Endodermal cell (in vitro differentiated cells): ENCODE measurements at regions not wholly inside any gene's neighbourhood (a gene's known extent, or its start where the extent isn't known, plus 50 kb on each side); places are given as distances from the start of the nearest gene placed in this dataset.

Source experiments
- DNase-seq: peaks from one replicate; pipeline ENCODE4 v3.0.0-alpha.2; 2017
- H3K27ac ChIP-seq: 2 replicates; pipeline ENCODE4 v1.5.1; 2013; ENCODE audit warnings: mild to moderate bottlenecking, low read depth, low read length, moderate library complexity
- H3K27me3 ChIP-seq: 2 replicates; pipeline ENCODE4 v1.6.1; 2013; ENCODE audit warnings: mild to moderate bottlenecking, low read length, moderate library complexity; ENCODE audit not compliant: insufficient read depth, control insufficient read depth, poor library complexity, severe bottlenecking
- H3K36me3 ChIP-seq: 2 replicates; pipeline ENCODE4 v1.7.0; 2013; ENCODE audit warnings: mild to moderate bottlenecking, low read length, moderate library complexity; ENCODE audit not compliant: control insufficient read depth, insufficient read depth
- H3K4me1 ChIP-seq: one replicate; pipeline ENCODE4 v1.7.0; 2013; ENCODE audit warnings: low read length; ENCODE audit not compliant: control insufficient read depth, insufficient read depth
- H3K4me3 ChIP-seq: 2 replicates; pipeline ENCODE4 v1.5.1; 2013; ENCODE audit warnings: mild to moderate bottlenecking, low read length, moderate library complexity
- H3K9ac ChIP-seq: 2 replicates; pipeline ENCODE4 v1.6.1; 2013; ENCODE audit warnings: mild to moderate bottlenecking, low read length, moderate library complexity; ENCODE audit not compliant: poor library complexity, severe bottlenecking; ENCODE audit errors: extremely low read depth
- H3K9me3 ChIP-seq: 2 replicates; pipeline ENCODE4 v1.6.1; 2013; ENCODE audit warnings: mild to moderate bottlenecking, low read length, moderate library complexity; ENCODE audit not compliant: control insufficient read depth
- H3K27ac Mint-ChIP-seq: 2 replicates; pipeline ENCODE4 v1.8.0; 2020; ENCODE audit warnings: mixed read lengths
- H3K27me3 Mint-ChIP-seq: 2 replicates; pipeline ENCODE4 v1.8.0; 2021; ENCODE audit warnings: mild to moderate bottlenecking, mixed read lengths; ENCODE audit not compliant: insufficient read depth
- H3K36me3 Mint-ChIP-seq: 2 replicates; pipeline ENCODE4 v1.8.0; 2020; ENCODE audit warnings: low read depth, mixed read lengths
- H3K4me1 Mint-ChIP-seq: 2 replicates; pipeline ENCODE4 v1.8.0; 2020; ENCODE audit warnings: mixed read lengths
- H3K4me3 Mint-ChIP-seq: 2 replicates; pipeline ENCODE4 v1.8.0; 2020; ENCODE audit warnings: mild to moderate bottlenecking, moderate library complexity, mixed read lengths
- H3K9me3 Mint-ChIP-seq: 2 replicates; pipeline ENCODE4 v1.8.0; 2020; ENCODE audit warnings: mild to moderate bottlenecking, mixed read lengths
- WGBS, 2 experiments: methylation state at CpG; one replicate each; pipeline versions ENCODE4 v1.1.5 to v1.1.7; 2013; ENCODE audit warnings: missing lambda C conversion rate in 2 of 2, mixed read lengths in 1 of 2; ENCODE audit not compliant: insufficient coverage in 1 of 2, insufficient read length in 1 of 2; 5-methylcytosine and 5-hydroxymethylcytosine counted together
- TF ChIP-seq, protein P1 (sequence below): fragments of 200-600 bp; sonication (generic); conservative IDR thresholded peaks from 2 replicates; pipeline ENCODE4 v1.5.0; 2021; ENCODE audit warnings: antibody characterized with exemption, mild to moderate bottlenecking

GRCh38 chr18:29648891-29649290 is 1393.7 kb downstream of the DSC3 start:
- Mint-ChIP-seq H3K36me3 (no peaks in the 10 kb centered on the region), H3K4me1 (no peaks in the 10 kb centered on the region), H3K9me3 (no peaks in the 10 kb centered on the region), H3K27me3 (no peaks in the 10 kb centered on the region), H3K27ac (no peak overlapping the region), H3K4me3 (no peak overlapping the region)
- Histone ChIP-seq H3K9ac (no peak overlapping the region), H3K9me3 (no peaks in the 10 kb centered on the region), H3K27ac (no peak overlapping the region), H3K36me3 (no peaks in the 10 kb centered on the region), H3K4me3 (no peak overlapping the region), H3K4me1 (no peaks in the 10 kb centered on the region), H3K27me3 (no peaks in the 10 kb centered on the region)
- TF ChIP-seq, protein P1, sequence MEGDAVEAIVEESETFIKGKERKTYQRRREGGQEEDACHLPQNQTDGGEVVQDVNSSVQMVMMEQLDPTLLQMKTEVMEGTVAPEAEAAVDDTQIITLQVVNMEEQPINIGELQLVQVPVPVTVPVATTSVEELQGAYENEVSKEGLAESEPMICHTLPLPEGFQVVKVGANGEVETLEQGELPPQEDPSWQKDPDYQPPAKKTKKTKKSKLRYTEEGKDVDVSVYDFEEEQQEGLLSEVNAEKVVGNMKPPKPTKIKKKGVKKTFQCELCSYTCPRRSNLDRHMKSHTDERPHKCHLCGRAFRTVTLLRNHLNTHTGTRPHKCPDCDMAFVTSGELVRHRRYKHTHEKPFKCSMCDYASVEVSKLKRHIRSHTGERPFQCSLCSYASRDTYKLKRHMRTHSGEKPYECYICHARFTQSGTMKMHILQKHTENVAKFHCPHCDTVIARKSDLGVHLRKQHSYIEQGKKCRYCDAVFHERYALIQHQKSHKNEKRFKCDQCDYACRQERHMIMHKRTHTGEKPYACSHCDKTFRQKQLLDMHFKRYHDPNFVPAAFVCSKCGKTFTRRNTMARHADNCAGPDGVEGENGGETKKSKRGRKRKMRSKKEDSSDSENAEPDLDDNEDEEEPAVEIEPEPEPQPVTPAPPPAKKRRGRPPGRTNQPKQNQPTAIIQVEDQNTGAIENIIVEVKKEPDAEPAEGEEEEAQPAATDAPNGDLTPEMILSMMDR = no peak
- WGBS, 2 experiments = 83 to 100% methylated on average over 1 of the region's 1 CpG
- DNase-seq = no peak

DNA sequence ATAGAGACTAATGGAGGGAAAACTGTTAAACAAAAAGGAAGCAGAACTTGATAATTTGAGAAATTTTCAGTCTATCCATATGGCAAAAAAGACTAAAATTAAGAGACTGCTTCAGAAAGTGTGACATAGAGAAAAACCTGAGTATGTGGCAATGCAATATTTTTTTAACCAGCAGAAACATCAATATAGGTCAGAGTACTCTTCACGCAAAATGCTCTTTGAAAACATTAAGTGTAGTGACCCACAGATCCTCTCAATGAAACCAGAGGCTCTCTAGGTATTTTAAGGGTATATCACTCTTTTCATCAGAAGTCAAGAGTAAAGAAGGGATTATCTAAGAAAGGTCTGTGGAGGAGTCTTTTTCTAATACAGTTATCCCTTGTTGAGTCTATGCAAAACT is 1394.8 kb downstream of the DSC3 start:
- TF ChIP-seq, protein P1 = no peak
- WGBS, 2 experiments = 86 to 100% methylated on average over 1 of the region's 1 CpG
- no peaks in the 10 kb centered on the region for H3K4me1 Mint-ChIP-seq

DNA sequence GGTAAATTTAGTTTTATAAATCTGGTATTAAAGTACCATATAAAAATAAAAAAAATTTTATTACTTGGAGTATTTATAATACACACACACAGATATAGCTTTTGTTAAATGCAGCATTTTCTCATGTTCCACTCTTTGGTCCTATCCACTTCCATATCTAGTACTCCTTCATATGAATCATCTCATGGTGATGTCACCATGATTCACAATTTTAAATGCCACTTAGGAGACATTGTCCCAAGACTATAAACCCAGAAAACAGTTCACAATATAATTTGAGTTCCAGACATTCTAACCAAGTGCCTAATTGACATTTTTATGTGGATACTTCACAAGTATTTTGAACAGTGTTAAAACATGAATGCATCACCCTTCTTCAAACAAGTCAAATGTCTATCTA is 1398.3 kb downstream of the DSC3 start:
- H3K27me3 Mint-ChIP-seq = no peaks in the 10 kb centered on the region
- H3K9ac ChIP-seq = no peak overlapping the region
- H3K36me3 Mint-ChIP-seq = no peaks in the 10 kb centered on the region
- H3K4me1 Mint-ChIP-seq = no peaks in the 10 kb centered on the region
- H3K9me3 Mint-ChIP-seq = no peaks in the 10 kb centered on the region
- no peaks in the 10 kb centered on the region for H3K36me3 ChIP-seq
- no peaks in the 10 kb centered on the region for H3K27me3 ChIP-seq
- H3K9me3 ChIP-seq = no peaks in the 10 kb centered on the region
- H3K27ac ChIP-seq = no peak overlapping the region
- TF ChIP-seq, protein P1 = no peak
- H3K4me3 ChIP-seq = no peak overlapping the region
- no peak for DNase-seq
- H3K4me3 Mint-ChIP-seq = no peak overlapping the region
- no peak overlapping the region for H3K27ac Mint-ChIP-seq
- no peaks in the 10 kb centered on the region for H3K4me1 ChIP-seq

More for the DNA sequence above, 1394.8 kb downstream of the DSC3 start:
- no peaks in the 10 kb centered on the region for H3K27me3 Mint-ChIP-seq
- no peak for DNase-seq
- no peak overlapping the region for H3K27ac Mint-ChIP-seq
- no peak overlapping the region for H3K9ac ChIP-seq
- H3K27ac ChIP-seq = no peak overlapping the region
- H3K4me1 ChIP-seq = no peaks in the 10 kb centered on the region
- no peaks in the 10 kb centered on the region for H3K36me3 ChIP-seq
- no peaks in the 10 kb centered on the region for H3K27me3 ChIP-seq
- no peaks in the 10 kb centered on the region for H3K36me3 Mint-ChIP-seq
- no peak overlapping the region for H3K4me3 ChIP-seq
- H3K9me3 Mint-ChIP-seq = no peaks in the 10 kb centered on the region
- H3K9me3 ChIP-seq = no peaks in the 10 kb centered on the region
- no peak overlapping the region for H3K4me3 Mint-ChIP-seq
